ENCODE measurements at regions not wholly inside any gene's neighbourhood (a gene's known extent, or its start where the extent isn't known, plus 50 kb on each side); places are given as distances from the start of the nearest gene placed in this dataset.
A peak's percentile ranks its signal among the peaks of the same experiment; 100 is the strongest.

DNA sequence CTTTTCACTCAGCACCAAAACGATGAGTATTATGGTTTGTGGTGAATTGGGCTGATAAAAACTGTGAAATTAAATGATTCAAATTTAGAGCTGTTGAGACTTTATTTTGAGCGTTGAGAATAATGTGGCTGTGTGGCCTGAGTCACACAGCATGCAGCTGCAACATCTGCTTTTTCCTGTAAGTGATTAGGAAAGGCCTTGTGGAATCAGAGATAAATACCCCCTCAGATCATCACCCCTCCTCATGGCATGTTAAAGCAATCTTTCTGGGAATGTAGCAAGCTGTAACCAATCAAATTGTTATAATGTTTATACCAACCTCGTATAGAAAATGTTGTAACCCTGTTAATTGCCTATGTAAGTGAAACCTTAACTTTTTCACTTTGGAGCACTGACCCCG lies 90.0 kb upstream of the GRPR start:
- Histone ChIP-seq H3K36me3 (ENCODE audit: insufficient read depth, low read length) (no peaks in the 10 kb centered on the region), H2AFZ (ENCODE audit: low read depth, low read length) (no peak overlapping the region), H3K9me3 (ENCODE audit: insufficient read depth, low read depth, low read length) (no peaks in the 10 kb centered on the region), H4K20me1 (ENCODE audit: insufficient read depth, low read length) (no peaks in the 10 kb centered on the region), H3K27me3 (ENCODE audit: insufficient read depth, low read length) (no peaks in the 10 kb centered on the region), H3K27ac (ENCODE audit: low read depth, low read length) (no peak overlapping the region), H3K4me2 (ENCODE audit: low read length) (no peak overlapping the region), H3K4me3 (ENCODE audit: insufficient read depth, low read depth, low read length) (no peak overlapping the region), H3K79me2 (ENCODE audit: insufficient read depth, low read length) (no peaks in the 10 kb centered on the region), H3K4me1 (ENCODE audit: insufficient read depth, low read length) (no peaks in the 10 kb centered on the region), H3K9ac (ENCODE audit: low read length) (no peak overlapping the region)
- Mint-ChIP-seq H3K27me3 (ENCODE audit: low read depth, unreplicated experiment) (no peaks in the 10 kb centered on the region), H3K4me3 (ENCODE audit: unreplicated experiment) (no peak overlapping the region), H3K9me3 (ENCODE audit: unreplicated experiment) (peaks cover 2% of the 10 kb centered on the region), H3K4me1 (ENCODE audit: low read depth, unreplicated experiment) (peaks cover 4% of the 10 kb centered on the region), H3K36me3 (ENCODE audit: low read depth, unreplicated experiment) (no peaks in the 10 kb centered on the region), H3K27ac (ENCODE audit: unreplicated experiment) (no peak overlapping the region)
- DNase-seq (ENCODE audit: low read depth) (peak; percentile 39), FAIRE-seq (peak; percentile 91)
- TF ChIP-seq EZH2 (IDR thresholded peaks at IDR 0.05; ENCODE audit: insufficient read depth, low read length): no peak
- no peak for TF ChIP-seq CTCF (IDR thresholded peaks at IDR 0.05; ENCODE audit: insufficient read depth, low read depth, low read length)

- Histone ChIP-seq H3K36me3 (ENCODE audit: insufficient read depth, low read length) (no peaks in the 10 kb centered on the region), H4K20me1 (ENCODE audit: insufficient read depth, low read length) (no peaks in the 10 kb centered on the region), H3K4me2 (ENCODE audit: low read length) (no peak overlapping the region), H3K79me2 (ENCODE audit: insufficient read depth, low read length) (no peaks in the 10 kb centered on the region), H3K9me3 (ENCODE audit: insufficient read depth, low read depth, low read length) (no peaks in the 10 kb centered on the region), H3K9ac (ENCODE audit: low read length) (no peak overlapping the region), H3K27ac (ENCODE audit: low read depth, low read length) (no peak overlapping the region), H3K4me3 (ENCODE audit: insufficient read depth, low read depth, low read length) (no peak overlapping the region), H3K4me1 (ENCODE audit: insufficient read depth, low read length) (peaks cover 13% of the 10 kb centered on the region), H2AFZ (ENCODE audit: low read depth, low read length) (no peak overlapping the region), H3K27me3 (ENCODE audit: insufficient read depth, low read length) (no peaks in the 10 kb centered on the region)
- Mint-ChIP-seq H3K4me3 (ENCODE audit: unreplicated experiment) (no peak overlapping the region), H3K9me3 (ENCODE audit: unreplicated experiment) (peaks cover 2% of the 10 kb centered on the region), H3K27ac (ENCODE audit: unreplicated experiment) (no peak overlapping the region), H3K36me3 (ENCODE audit: low read depth, unreplicated experiment) (no peaks in the 10 kb centered on the region), H3K4me1 (ENCODE audit: low read depth, unreplicated experiment) (peaks cover 21% of the 10 kb centered on the region), H3K27me3 (ENCODE audit: low read depth, unreplicated experiment) (no peaks in the 10 kb centered on the region)
- DNase-seq (ENCODE audit: low read depth): no peak
- no peak for TF ChIP-seq CTCF (IDR thresholded peaks at IDR 0.05; ENCODE audit: insufficient read depth, low read depth, low read length)
- no peak for TF ChIP-seq EZH2 (IDR thresholded peaks at IDR 0.05; ENCODE audit: insufficient read depth, low read length)
- FAIRE-seq: peak; percentile 54
Observed at GRCh38 chrX:16028576-16028975, 94.8 kb upstream of the GRPR start.

GRCh38 chrX:16023790-16024734 lies 99.3 kb upstream of the GRPR start:
- peaks cover 2% of the 10 kb centered on the region for H3K9me3 Mint-ChIP-seq (ENCODE audit: unreplicated experiment)
- H3K4me2 ChIP-seq (ENCODE audit: low read length): peak overlapping the region; percentile 69
- FAIRE-seq: peak; percentile 92

More at GRCh38 chrX:16023790-16024734, 99.3 kb upstream of the GRPR start:
- no peak overlapping the region for H3K9ac ChIP-seq (ENCODE audit: low read length)
- TF ChIP-seq EZH2 (IDR thresholded peaks at IDR 0.05; ENCODE audit: insufficient read depth, low read length) (no peak), CTCF (IDR thresholded peaks at IDR 0.05; ENCODE audit: insufficient read depth, low read depth, low read length) (no peak)
- no peaks in the 10 kb centered on the region for H4K20me1 ChIP-seq (ENCODE audit: insufficient read depth, low read length)
- no peaks in the 10 kb centered on the region for H3K36me3 ChIP-seq (ENCODE audit: insufficient read depth, low read length)
- no peaks in the 10 kb centered on the region for H3K27me3 Mint-ChIP-seq (ENCODE audit: low read depth, unreplicated experiment)
- H3K4me1 ChIP-seq (ENCODE audit: insufficient read depth, low read length): peaks cover 26% of the 10 kb centered on the region
- peaks cover 30% of the 10 kb centered on the region for H3K4me1 Mint-ChIP-seq (ENCODE audit: low read depth, unreplicated experiment)
- peak overlapping the region; percentile 64 for H3K27ac Mint-ChIP-seq (ENCODE audit: unreplicated experiment)
- H3K9me3 ChIP-seq (ENCODE audit: insufficient read depth, low read depth, low read length): no peaks in the 10 kb centered on the region
- no peak overlapping the region for H2AFZ ChIP-seq (ENCODE audit: low read depth, low read length)
- peak overlapping the region; percentile 13 for H3K4me3 ChIP-seq (ENCODE audit: insufficient read depth, low read depth, low read length)
- no peaks in the 10 kb centered on the region for H3K27me3 ChIP-seq (ENCODE audit: insufficient read depth, low read length)
- H3K36me3 Mint-ChIP-seq (ENCODE audit: low read depth, unreplicated experiment): no peaks in the 10 kb centered on the region
- H3K27ac ChIP-seq (ENCODE audit: low read depth, low read length): peak overlapping the region; percentile 54
- no peaks in the 10 kb centered on the region for H3K79me2 ChIP-seq (ENCODE audit: insufficient read depth, low read length)
- no peak overlapping the region for H3K4me3 Mint-ChIP-seq (ENCODE audit: unreplicated experiment)
- DNase-seq (ENCODE audit: low read depth): peak; percentile 67

Measured in astrocyte (in vitro differentiated cells and primary cell).